Cerebellar cortex (tissue), 1 donor: ENCODE measurements at regions not wholly inside any gene's neighbourhood (a gene's known extent, or its start where the extent isn't known, plus 50 kb on each side); places are given as distances from the start of the nearest gene placed in this dataset.

Source experiments
- DNase-seq: peaks from one replicate; pipeline ENCODE4 v3.0.0-alpha.2; 2015; ENCODE audit warnings: low spot score

GRCh38 chr3:174776636-174777035 lies 82.5 kb upstream of the NAALADL2 start:
- DNase-seq, result no peak

- DNase-seq, result no peak
Measured at GRCh38 chr3:174777813-174778212, 81.3 kb upstream of the NAALADL2 start.

- no peak for DNase-seq
Measured at GRCh38 chr3:174783502-174783901, 75.6 kb upstream of the NAALADL2 start.

GRCh38 chr3:174784206-174784934 lies 74.8 kb upstream of the NAALADL2 start:
- no peak for DNase-seq

GRCh38 chr3:174786825-174787224 lies 72.3 kb upstream of the NAALADL2 start:
- DNase-seq, result no peak

- DNase-seq, result no peak
Measured at GRCh38 chr3:174791161-174791560, 68.0 kb upstream of the NAALADL2 start.

GRCh38 chr3:174792864-174793263 lies 66.3 kb upstream of the NAALADL2 start:
- no peak for DNase-seq
